G401.6 (cell line): ENCODE measurements at regions not wholly inside any gene's neighbourhood (a gene's known extent, or its start where the extent isn't known, plus 50 kb on each side); places are given as distances from the start of the nearest gene placed in this dataset.

ENCODE experiments used
- FAIRE-seq: peaks from 2 replicates; lab custom pipeline; 2012; peaks lifted over from hg19 to GRCh38; lab: Jason Lieb, UNC

- FAIRE-seq = no peak
Measured at GRCh38 chr5:171688696-171689495, 96.7 kb upstream of the SMIM23 start.

GRCh38 chr5:171689853-171690417 lies 95.7 kb upstream of the SMIM23 start:
- no peak for FAIRE-seq

GRCh38 chr5:171692107-171692506 lies 93.5 kb upstream of the SMIM23 start:
- no peak for FAIRE-seq

GRCh38 chr5:171692936-171693335 lies 92.7 kb upstream of the SMIM23 start:
- no peak for FAIRE-seq

GRCh38 chr5:171693412-171693811 lies 92.2 kb upstream of the SMIM23 start:
- FAIRE-seq = no peak

GRCh38 chr5:171695804-171696203 lies 89.8 kb upstream of the SMIM23 start:
- no peak for FAIRE-seq

GRCh38 chr5:171697221-171698102 lies 88.2 kb upstream of the SMIM23 start:
- no peak for FAIRE-seq

GRCh38 chr5:171700318-171700912 lies 85.2 kb upstream of the SMIM23 start:
- no peak for FAIRE-seq

GRCh38 chr5:171701100-171701541 lies 84.5 kb upstream of the SMIM23 start:
- no peak for FAIRE-seq

GRCh38 chr5:171702135-171702770 lies 83.4 kb upstream of the SMIM23 start:
- no peak for FAIRE-seq

- no peak for FAIRE-seq
Measured at GRCh38 chr5:171703146-171703545, 82.5 kb upstream of the SMIM23 start.

GRCh38 chr5:171705036-171705435 lies 80.6 kb upstream of the SMIM23 start:
- no peak for FAIRE-seq

GRCh38 chr5:171705830-171706468 lies 79.7 kb upstream of the SMIM23 start:
- no peak for FAIRE-seq

GRCh38 chr5:171706736-171707441 lies 78.7 kb upstream of the SMIM23 start:
- no peak for FAIRE-seq

- no peak for FAIRE-seq
Measured at GRCh38 chr5:171707442-171707792, 78.2 kb upstream of the SMIM23 start.

- FAIRE-seq = no peak
Measured at GRCh38 chr5:171709930-171710329, 75.7 kb upstream of the SMIM23 start.

- no peak for FAIRE-seq
Measured at GRCh38 chr5:171710451-171711024, 75.1 kb upstream of the SMIM23 start.

- FAIRE-seq = no peak
Measured at GRCh38 chr5:171711571-171711970, 74.0 kb upstream of the SMIM23 start.

GRCh38 chr5:171712616-171713015 lies 73.0 kb upstream of the SMIM23 start:
- no peak for FAIRE-seq

GRCh38 chr5:171713152-171713551 lies 72.5 kb upstream of the SMIM23 start:
- FAIRE-seq = no peak

- no peak for FAIRE-seq
Measured at GRCh38 chr5:171714261-171714660, 71.4 kb upstream of the SMIM23 start.
